Liver (tissue), 3 donors: ENCODE measurements at regions not wholly inside any gene's neighbourhood (a gene's known extent, or its start where the extent isn't known, plus 50 kb on each side); places are given as distances from the start of the nearest gene placed in this dataset.
"Not testable (repeated sequence)": the region's sequence is repeated elsewhere in the genome, so short reads cannot be mapped to it uniquely, and the experiment has no call there.

ENCODE experiments used
- ATF3 ChIP-seq: IDR thresholded peaks from 2 replicates; pipeline ENCODE4 v1.6.1; 2016; ENCODE audit warnings: antibody characterized with exemption
- CTCF ChIP-seq: fragments of 150-350 bp; IDR thresholded peaks from 2 replicates; pipeline ENCODE4 v1.5.1; 2017; ENCODE audit warnings: improper control_type of control experiment, low read depth, low read length; ENCODE audit not compliant: missing input control
- FOXA1 ChIP-seq: IDR thresholded peaks from 2 replicates; pipeline ENCODE4 v1.6.1; 2016; ENCODE audit warnings: antibody characterized with exemption
- GABPA ChIP-seq, 2 donors: IDR thresholded peaks in 1 of 2; conservative IDR thresholded peaks in 1 of 2; 2 replicates each; pipeline ENCODE4 v1.6.1; 2016; ENCODE audit warnings: antibody characterized with exemption in 2 of 2, mild to moderate bottlenecking in 1 of 2, moderate library complexity in 1 of 2
- HNF4A ChIP-seq, 2 donors: conservative IDR thresholded peaks; 2 replicates each; pipeline ENCODE4 v1.6.1; 2016; ENCODE audit warnings: antibody characterized with exemption in 2 of 2, mild to moderate bottlenecking in 2 of 2
- SP1 ChIP-seq: IDR thresholded peaks from 2 replicates; pipeline ENCODE4 v1.6.1; 2018; ENCODE audit warnings: antibody characterized with exemption, mild to moderate bottlenecking
- TAF1 ChIP-seq: conservative IDR thresholded peaks from 2 replicates; pipeline ENCODE4 v1.6.1; 2016; ENCODE audit warnings: antibody characterized with exemption, mild to moderate bottlenecking
- YY1 ChIP-seq: IDR thresholded peaks from 2 replicates; pipeline ENCODE4 v1.6.1; 2016; ENCODE audit warnings: antibody characterized with exemption, mild to moderate bottlenecking
- donor health status: healthy.
- donor health status: healthy.

- TF ChIP-seq CTCF; HNF4A (conservative IDR thresholded peaks at IDR 0.05); GABPA (IDR thresholded peaks at IDR 0.05 in 1 of 2, conservative IDR thresholded peaks at IDR 0.05 in 1 of 2); FOXA1; SP1; TAF1; ATF3; YY1: not testable (repeated sequence)
Measured at GRCh38 chr1:146536028-146536427, 307.2 kb upstream of the NOTCH2NLA start.
